ENCODE measurements at regions not wholly inside any gene's neighbourhood (a gene's known extent, or its start where the extent isn't known, plus 50 kb on each side); places are given as distances from the start of the nearest gene placed in this dataset.

GRCh38 chr3:44159696-44160300 lies 81.9 kb upstream of the TOPAZ1 start:
- peaks cover 16% of the 10 kb centered on the region for H3K27me3 ChIP-seq (ENCODE audit: control insufficient read depth, extremely low read depth, insufficient read depth, low read length)
- TF ChIP-seq CTCF (optimal IDR thresholded peaks at IDR 0.05 in 1 of 3, IDR thresholded peaks at IDR 0.05 in 1 of 3, conservative IDR thresholded peaks at IDR 0.05 in 1 of 3; ENCODE audit: extremely low read depth in 1 of 3, insufficient read depth in 2 of 3, low read length in 3 of 3) (no peak), EZH2 (IDR thresholded peaks at IDR 0.05; ENCODE audit: low read length) (no peak)

DNA sequence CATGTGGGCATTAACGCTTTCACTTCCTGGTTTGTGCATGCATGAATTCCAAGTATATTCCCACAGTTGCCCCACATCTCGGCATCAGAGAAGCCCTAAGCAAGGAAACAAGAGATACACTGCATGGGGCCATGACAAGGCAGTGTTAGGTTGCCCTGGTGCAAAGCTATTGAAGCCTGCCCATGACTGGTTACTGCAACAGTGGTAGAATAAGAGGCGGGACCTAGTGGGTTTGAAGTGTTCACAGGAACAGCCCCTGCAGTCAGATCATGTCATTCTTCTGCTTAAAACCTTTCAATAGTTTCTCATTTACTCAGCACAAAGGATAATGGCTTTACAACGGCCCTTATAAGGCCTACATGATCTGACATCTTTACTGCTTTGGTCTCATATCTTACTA lies 80.9 kb upstream of the TOPAZ1 start:
- Histone ChIP-seq H4K20me1 (ENCODE audit: control insufficient read depth, extremely low read depth, insufficient read depth, low read length) (no peaks in the 10 kb centered on the region), H3K9me1 (ENCODE audit: control insufficient read depth, extremely low read depth, insufficient read depth, low read length) (no peaks in the 10 kb centered on the region), H3K9ac (ENCODE audit: control insufficient read depth, extremely low read depth, insufficient read depth, low read length) (no peak overlapping the region), H3K27me3 (ENCODE audit: control insufficient read depth, extremely low read depth, insufficient read depth, low read length) (peaks cover 12% of the 10 kb centered on the region), H3K36me3 (ENCODE audit: control insufficient read depth in 2 of 2, extremely low read depth in 1 of 2, insufficient read depth in 2 of 2, low read length in 2 of 2) (no peaks in the 10 kb centered on the region), H3K4me3 (ENCODE audit: control insufficient read depth in 2 of 3, extremely low read depth in 1 of 3, insufficient read depth in 2 of 3, low read depth in 1 of 3, low read length in 3 of 3) (no peak overlapping the region), H3K9me3 (ENCODE audit: control insufficient read depth, low read depth, low read length) (no peaks in the 10 kb centered on the region), H3K27ac (ENCODE audit: control insufficient read depth, insufficient read depth, low read length) (no peak overlapping the region), H3K4me2 (ENCODE audit: control insufficient read depth, extremely low read depth, insufficient read depth, low read depth, low read length) (no peak overlapping the region), H2AFZ (ENCODE audit: control insufficient read depth, low read length) (no peak overlapping the region), H3K4me1 (ENCODE audit: control insufficient read depth, extremely low read depth, insufficient read depth, low read length) (no peaks in the 10 kb centered on the region), H3K79me2 (ENCODE audit: control insufficient read depth, insufficient read depth, low read length) (no peaks in the 10 kb centered on the region)
- no peak for FAIRE-seq
- TF ChIP-seq CTCF (optimal IDR thresholded peaks at IDR 0.05 in 1 of 3, IDR thresholded peaks at IDR 0.05 in 1 of 3, conservative IDR thresholded peaks at IDR 0.05 in 1 of 3; ENCODE audit: extremely low read depth in 1 of 3, insufficient read depth in 2 of 3, low read length in 3 of 3) = no peak
- no peak for TF ChIP-seq EZH2 (IDR thresholded peaks at IDR 0.05; ENCODE audit: low read length)
- dilution Hi-C loops (cut with MboI; ENCODE audit: extremely low pct_ligation_motif_present, low sequenced_read_pairs) = no loop called here
- DNase-seq (ENCODE audit: low read depth, low spot score) = no peak

More at GRCh38 chr3:44159696-44160300, 81.9 kb upstream of the TOPAZ1 start:
- H2AFZ ChIP-seq (ENCODE audit: control insufficient read depth, low read length) = no peak overlapping the region
- no peak for FAIRE-seq
- no peak overlapping the region for H3K4me3 ChIP-seq (ENCODE audit: control insufficient read depth in 2 of 3, extremely low read depth in 1 of 3, insufficient read depth in 2 of 3, low read depth in 1 of 3, low read length in 3 of 3)
- no peaks in the 10 kb centered on the region for H3K9me1 ChIP-seq (ENCODE audit: control insufficient read depth, extremely low read depth, insufficient read depth, low read length)
- no peak overlapping the region for H3K4me2 ChIP-seq (ENCODE audit: control insufficient read depth, extremely low read depth, insufficient read depth, low read depth, low read length)
- dilution Hi-C loops (cut with MboI; ENCODE audit: extremely low pct_ligation_motif_present, low sequenced_read_pairs) = no loop called here
- H3K9ac ChIP-seq (ENCODE audit: control insufficient read depth, extremely low read depth, insufficient read depth, low read length) = no peak overlapping the region
- no peaks in the 10 kb centered on the region for H3K9me3 ChIP-seq (ENCODE audit: control insufficient read depth, low read depth, low read length)
- H3K79me2 ChIP-seq (ENCODE audit: control insufficient read depth, insufficient read depth, low read length) = no peaks in the 10 kb centered on the region
- H3K4me1 ChIP-seq (ENCODE audit: control insufficient read depth, extremely low read depth, insufficient read depth, low read length) = no peaks in the 10 kb centered on the region
- no peak overlapping the region for H3K27ac ChIP-seq (ENCODE audit: control insufficient read depth, insufficient read depth, low read length)
- DNase-seq (ENCODE audit: low read depth, low spot score) = no peak
- H4K20me1 ChIP-seq (ENCODE audit: control insufficient read depth, extremely low read depth, insufficient read depth, low read length) = no peaks in the 10 kb centered on the region
- H3K36me3 ChIP-seq (ENCODE audit: control insufficient read depth in 2 of 2, extremely low read depth in 1 of 2, insufficient read depth in 2 of 2, low read length in 2 of 2) = no peaks in the 10 kb centered on the region

Data from keratinocyte (primary cell).